GM12891 (cell line): ENCODE measurements at regions not wholly inside any gene's neighbourhood (a gene's known extent, or its start where the extent isn't known, plus 50 kb on each side); places are given as distances from the start of the nearest gene placed in this dataset.

ENCODE experiments used
- PAX5 ChIP-seq: IDR thresholded peaks from 2 replicates; pipeline ENCODE4 v1.6.1; 2011; ENCODE audit warnings: low read length, moderate library complexity, mild to moderate bottlenecking; ENCODE audit not compliant: insufficient read depth, severe bottlenecking
- POLR2A ChIP-seq: IDR thresholded peaks from 2 replicates; pipeline ENCODE4 v1.6.1; 2011; ENCODE audit warnings: low read depth, low read length, control low read depth
- POLR2AphosphoS5 ChIP-seq: IDR thresholded peaks from 2 replicates; pipeline ENCODE4 v1.6.1; 2011; ENCODE audit warnings: low read depth, low read length, control low read depth
- POU2F2 ChIP-seq: IDR thresholded peaks from 2 replicates; pipeline ENCODE4 v1.6.1; 2011; ENCODE audit warnings: low read depth, mild to moderate bottlenecking, control low read depth, low read length, moderate library complexity
- SPI1 ChIP-seq: IDR thresholded peaks from 2 replicates; pipeline ENCODE4 v1.6.1; 2011; ENCODE audit warnings: low read depth, low read length, control low read depth
- TAF1 ChIP-seq: IDR thresholded peaks from 2 replicates; pipeline ENCODE4 v1.6.1; 2011; ENCODE audit warnings: low read depth, low read length, control low read depth

GRCh38 chr2:65491381-65491905 lies 59.0 kb upstream of the SPRED2 start:
- TF ChIP-seq POLR2A (no peak), TAF1 (no peak), SPI1 (no peak), POLR2AphosphoS5 (no peak), POU2F2 (no peak), PAX5 (no peak)
